ENCODE measurements at regions not wholly inside any gene's neighbourhood (a gene's known extent, or its start where the extent isn't known, plus 50 kb on each side); places are given as distances from the start of the nearest gene placed in this dataset.
"Not testable (repeated sequence)": the region's sequence is repeated elsewhere in the genome, so short reads cannot be mapped to it uniquely, and the experiment has no call there.

- no peak for ATAC-seq (ENCODE audit: insufficient number of reproducible peaks, low FRiP score, low read depth)
These were observed 157.7 kb downstream of the VEGFA start for GRCh38 chr6:43927532-43928210.

GRCh38 chr6:43926634-43927531 is 156.9 kb downstream of the VEGFA start:
- Histone ChIP-seq H3K4me1 (ENCODE audit: control insufficient read depth in 1 of 2, low read depth in 2 of 2) (no peaks in the 10 kb centered on the region), H3K36me3 (no peaks in the 10 kb centered on the region), H3K4me3 (no peak overlapping the region), H3K27me3 (replicated peaks; ENCODE audit: insufficient read depth) (no peaks in the 10 kb centered on the region), H3K27ac (no peak overlapping the region), H3K9me3 (no peaks in the 10 kb centered on the region)
- peak; percentile 21 for ATAC-seq (ENCODE audit: insufficient number of reproducible peaks, low FRiP score, low read depth)
- no peak for DNase-seq (ENCODE audit: low spot score)
- TF ChIP-seq, protein P1, sequence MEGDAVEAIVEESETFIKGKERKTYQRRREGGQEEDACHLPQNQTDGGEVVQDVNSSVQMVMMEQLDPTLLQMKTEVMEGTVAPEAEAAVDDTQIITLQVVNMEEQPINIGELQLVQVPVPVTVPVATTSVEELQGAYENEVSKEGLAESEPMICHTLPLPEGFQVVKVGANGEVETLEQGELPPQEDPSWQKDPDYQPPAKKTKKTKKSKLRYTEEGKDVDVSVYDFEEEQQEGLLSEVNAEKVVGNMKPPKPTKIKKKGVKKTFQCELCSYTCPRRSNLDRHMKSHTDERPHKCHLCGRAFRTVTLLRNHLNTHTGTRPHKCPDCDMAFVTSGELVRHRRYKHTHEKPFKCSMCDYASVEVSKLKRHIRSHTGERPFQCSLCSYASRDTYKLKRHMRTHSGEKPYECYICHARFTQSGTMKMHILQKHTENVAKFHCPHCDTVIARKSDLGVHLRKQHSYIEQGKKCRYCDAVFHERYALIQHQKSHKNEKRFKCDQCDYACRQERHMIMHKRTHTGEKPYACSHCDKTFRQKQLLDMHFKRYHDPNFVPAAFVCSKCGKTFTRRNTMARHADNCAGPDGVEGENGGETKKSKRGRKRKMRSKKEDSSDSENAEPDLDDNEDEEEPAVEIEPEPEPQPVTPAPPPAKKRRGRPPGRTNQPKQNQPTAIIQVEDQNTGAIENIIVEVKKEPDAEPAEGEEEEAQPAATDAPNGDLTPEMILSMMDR (IDR thresholded peaks at IDR 0.05), result no peak

More at GRCh38 chr6:43927532-43928210, 157.7 kb downstream of the VEGFA start:
- H3K4me1 ChIP-seq (ENCODE audit: control insufficient read depth in 1 of 2, low read depth in 2 of 2), result no peaks in the 10 kb centered on the region
- no peaks in the 10 kb centered on the region for H3K27me3 ChIP-seq (replicated peaks; ENCODE audit: insufficient read depth)
- H3K9me3 ChIP-seq, result no peaks in the 10 kb centered on the region
- DNase-seq (ENCODE audit: low spot score), result no peak
- H3K27ac ChIP-seq, result no peak overlapping the region
- H3K36me3 ChIP-seq, result no peaks in the 10 kb centered on the region
- H3K4me3 ChIP-seq, result no peak overlapping the region
- TF ChIP-seq, protein P1 (IDR thresholded peaks at IDR 0.05), result no peak

DNA sequence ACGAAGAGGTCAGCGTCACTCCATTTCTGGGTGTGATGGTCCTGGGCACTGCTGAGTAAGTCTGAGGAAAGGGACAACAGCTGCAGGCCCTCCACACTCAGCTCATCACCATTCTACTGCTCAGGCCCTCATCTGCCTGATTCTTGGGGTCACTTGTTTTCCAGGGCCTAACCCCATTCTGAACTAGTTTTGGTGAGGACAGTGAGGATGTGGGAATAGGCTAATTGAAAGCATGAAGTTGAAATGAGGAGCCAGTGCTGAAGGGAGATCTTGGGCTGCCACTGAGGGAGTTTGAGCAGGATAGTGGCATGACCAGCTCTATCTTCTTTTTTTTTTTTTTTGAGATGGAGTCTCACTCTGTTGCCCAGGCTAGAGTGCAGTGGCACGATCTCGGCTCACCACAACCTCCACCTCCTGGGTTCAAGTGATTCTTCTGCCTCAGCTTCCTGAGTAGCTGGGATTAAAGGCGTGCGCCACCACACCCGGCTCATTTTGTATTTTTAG is 155.7 kb downstream of the VEGFA start:
- not testable (repeated sequence) for DNase-seq (ENCODE audit: low spot score); H3K4me3 ChIP-seq; H3K27me3 ChIP-seq (replicated peaks; ENCODE audit: insufficient read depth); H3K27ac ChIP-seq; H3K4me1 ChIP-seq (ENCODE audit: control insufficient read depth in 1 of 2, low read depth in 2 of 2); ATAC-seq (ENCODE audit: insufficient number of reproducible peaks, low FRiP score, low read depth); H3K36me3 ChIP-seq; H3K9me3 ChIP-seq

DNA sequence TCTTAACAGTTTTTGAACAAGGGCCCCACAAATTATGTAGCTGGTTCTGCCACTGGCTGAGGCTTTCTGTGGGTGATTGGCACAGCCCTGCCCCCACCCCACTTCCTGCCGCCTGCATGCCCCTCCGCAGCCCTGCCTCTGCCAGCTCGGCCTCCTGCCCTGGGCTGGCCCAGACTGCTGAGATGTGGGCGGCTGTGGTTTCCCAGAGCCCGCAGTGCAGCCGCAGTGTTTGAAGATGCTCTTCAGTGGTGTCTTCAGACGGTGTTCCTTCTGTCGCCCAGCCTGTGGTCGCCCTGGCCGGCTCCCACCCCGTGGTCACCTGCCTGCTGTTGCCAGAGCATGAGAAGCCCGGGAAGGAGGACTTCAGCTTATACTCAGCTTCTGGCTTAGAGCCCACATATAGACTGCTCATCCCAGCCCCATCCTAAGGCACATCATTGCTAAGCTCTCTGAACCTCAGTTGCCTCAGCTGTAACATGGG is 154.3 kb downstream of the VEGFA start:
- ATAC-seq (ENCODE audit: insufficient number of reproducible peaks, low FRiP score, low read depth) (no peak), DNase-seq (ENCODE audit: low spot score) (no peak)
- no peaks in the 10 kb centered on the region for H3K36me3 ChIP-seq
- TF ChIP-seq, protein P1 (IDR thresholded peaks at IDR 0.05), result no peak
- peak overlapping the region; percentile 23 for H3K4me3 ChIP-seq
- H3K9me3 ChIP-seq, result no peaks in the 10 kb centered on the region
- no peak overlapping the region for H3K27ac ChIP-seq
- no peaks in the 10 kb centered on the region for H3K27me3 ChIP-seq (replicated peaks; ENCODE audit: insufficient read depth)
- H3K4me1 ChIP-seq (ENCODE audit: control insufficient read depth in 1 of 2, low read depth in 2 of 2), result no peaks in the 10 kb centered on the region

- no peak for ATAC-seq (ENCODE audit: insufficient number of reproducible peaks, low FRiP score, low read depth)
- TF ChIP-seq, protein P1 (IDR thresholded peaks at IDR 0.05), result no peak
- DNase-seq (ENCODE audit: low spot score), result no peak
These were observed 153.6 kb downstream of the VEGFA start for GRCh38 chr6:43923376-43924221.

More at GRCh38 chr6:43923376-43924221, 153.6 kb downstream of the VEGFA start:
- H3K27ac ChIP-seq, result no peak overlapping the region
- H3K27me3 ChIP-seq (replicated peaks; ENCODE audit: insufficient read depth), result no peaks in the 10 kb centered on the region
- H3K4me3 ChIP-seq, result no peak overlapping the region
- H3K36me3 ChIP-seq, result no peaks in the 10 kb centered on the region
- no peaks in the 10 kb centered on the region for H3K9me3 ChIP-seq
- no peaks in the 10 kb centered on the region for H3K4me1 ChIP-seq (ENCODE audit: control insufficient read depth in 1 of 2, low read depth in 2 of 2)
